Cardiac muscle cell (in vitro differentiated cells and primary cell): ENCODE measurements at regions not wholly inside any gene's neighbourhood (a gene's known extent, or its start where the extent isn't known, plus 50 kb on each side); places are given as distances from the start of the nearest gene placed in this dataset.

ENCODE experiments used
- DNase-seq, 2 donors: peaks; one replicate each; pipeline versions ENCODE4 v3.0.0 to v3.0.0-alpha.2; 2010 to 2017; ENCODE audit warnings: low read depth in 1 of 2, low spot score in 1 of 2
- H3K27ac ChIP-seq: fragments of 200-600 bp; sonication (generic); 2 replicates; pipeline ENCODE4 v1.5.1; 2016
- H3K27me3 ChIP-seq: fragments of 200-600 bp; sonication (generic); 2 replicates; pipeline ENCODE4 v1.6.0; 2016; ENCODE audit warnings: control low read depth
- H3K36me3 ChIP-seq: fragments of 200-600 bp; sonication (generic); 2 replicates; pipeline ENCODE4 v1.5.1; 2016; ENCODE audit warnings: control low read depth
- H3K4me1 ChIP-seq: fragments of 200-600 bp; sonication (generic); 2 replicates; pipeline ENCODE4 v1.8.1; 2017; ENCODE audit warnings: low read depth, mild to moderate bottlenecking, mixed run types
- H3K4me3 ChIP-seq: fragments of 200-600 bp; sonication (generic); 2 replicates; pipeline ENCODE4 v1.5.1; 2016; ENCODE audit warnings: mild to moderate bottlenecking
- H3K9me3 ChIP-seq: fragments of 200-600 bp; sonication (generic); 2 replicates; pipeline ENCODE4 v1.5.1; 2017; ENCODE audit warnings: low read depth, mild to moderate bottlenecking, control low read depth
- TF ChIP-seq, protein P1 (sequence below): IDR thresholded peaks from 2 replicates; pipeline ENCODE4 v1.5.1; 2012; ENCODE audit warnings: low read depth, mild to moderate bottlenecking, low read length

- H3K9me3 ChIP-seq, result no peaks in the 10 kb centered on the region
- TF ChIP-seq, protein P1, sequence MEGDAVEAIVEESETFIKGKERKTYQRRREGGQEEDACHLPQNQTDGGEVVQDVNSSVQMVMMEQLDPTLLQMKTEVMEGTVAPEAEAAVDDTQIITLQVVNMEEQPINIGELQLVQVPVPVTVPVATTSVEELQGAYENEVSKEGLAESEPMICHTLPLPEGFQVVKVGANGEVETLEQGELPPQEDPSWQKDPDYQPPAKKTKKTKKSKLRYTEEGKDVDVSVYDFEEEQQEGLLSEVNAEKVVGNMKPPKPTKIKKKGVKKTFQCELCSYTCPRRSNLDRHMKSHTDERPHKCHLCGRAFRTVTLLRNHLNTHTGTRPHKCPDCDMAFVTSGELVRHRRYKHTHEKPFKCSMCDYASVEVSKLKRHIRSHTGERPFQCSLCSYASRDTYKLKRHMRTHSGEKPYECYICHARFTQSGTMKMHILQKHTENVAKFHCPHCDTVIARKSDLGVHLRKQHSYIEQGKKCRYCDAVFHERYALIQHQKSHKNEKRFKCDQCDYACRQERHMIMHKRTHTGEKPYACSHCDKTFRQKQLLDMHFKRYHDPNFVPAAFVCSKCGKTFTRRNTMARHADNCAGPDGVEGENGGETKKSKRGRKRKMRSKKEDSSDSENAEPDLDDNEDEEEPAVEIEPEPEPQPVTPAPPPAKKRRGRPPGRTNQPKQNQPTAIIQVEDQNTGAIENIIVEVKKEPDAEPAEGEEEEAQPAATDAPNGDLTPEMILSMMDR, result no peak
- no peaks in the 10 kb centered on the region for H3K27me3 ChIP-seq
- no peak overlapping the region for H3K27ac ChIP-seq
- no peak for DNase-seq
- no peak overlapping the region for H3K4me3 ChIP-seq
- H3K4me1 ChIP-seq, result peaks cover 8% of the 10 kb centered on the region
- no peaks in the 10 kb centered on the region for H3K36me3 ChIP-seq
Observed at GRCh38 chr5:4722886-4723285, 417.2 kb upstream of the ADAMTS16 start.

GRCh38 chr5:4725594-4725993, 414.5 kb upstream of the ADAMTS16 start:
- Histone ChIP-seq H3K9me3 (no peaks in the 10 kb centered on the region), H3K4me3 (no peak overlapping the region), H3K27ac (no peak overlapping the region), H3K4me1 (peaks cover 8% of the 10 kb centered on the region), H3K36me3 (no peaks in the 10 kb centered on the region), H3K27me3 (no peaks in the 10 kb centered on the region)
- no peak for DNase-seq
- TF ChIP-seq, protein P1, result no peak

DNA sequence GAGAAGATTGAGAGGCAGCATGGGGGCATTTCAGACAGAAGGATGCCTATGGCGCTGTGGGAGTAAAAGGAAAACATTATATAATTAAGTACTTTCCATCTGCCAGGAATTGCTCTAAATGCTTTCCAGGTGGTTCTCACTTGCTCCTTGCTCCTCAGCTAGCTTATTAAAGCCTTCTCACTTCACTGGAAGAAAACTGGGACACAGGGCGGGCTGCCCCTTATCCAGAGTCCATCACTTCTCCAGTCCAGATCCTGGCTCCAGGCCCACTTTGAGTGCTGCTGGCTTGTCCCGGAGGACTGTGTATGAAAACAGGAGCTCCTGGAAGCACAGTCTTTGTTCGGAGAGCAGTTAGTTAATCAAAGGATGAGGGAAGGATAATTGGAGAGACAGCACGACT, 409.9 kb upstream of the ADAMTS16 start:
- Histone ChIP-seq H3K27ac (no peak overlapping the region), H3K36me3 (no peaks in the 10 kb centered on the region), H3K4me3 (no peak overlapping the region), H3K27me3 (no peaks in the 10 kb centered on the region), H3K4me1 (peaks cover 8% of the 10 kb centered on the region), H3K9me3 (no peaks in the 10 kb centered on the region)
- TF ChIP-seq, protein P1, result no peak
- no peak for DNase-seq

GRCh38 chr5:4734348-4734747, 405.8 kb upstream of the ADAMTS16 start:
- no peak overlapping the region for H3K27ac ChIP-seq
- H3K4me3 ChIP-seq, result no peak overlapping the region
- H3K9me3 ChIP-seq, result no peaks in the 10 kb centered on the region
- TF ChIP-seq, protein P1, result no peak
- DNase-seq, result no peak
- H3K36me3 ChIP-seq, result no peaks in the 10 kb centered on the region
- no peaks in the 10 kb centered on the region for H3K4me1 ChIP-seq
- H3K27me3 ChIP-seq, result no peaks in the 10 kb centered on the region

- no peak overlapping the region for H3K27ac ChIP-seq
- H3K4me1 ChIP-seq, result no peaks in the 10 kb centered on the region
- H3K4me3 ChIP-seq, result no peak overlapping the region
- H3K36me3 ChIP-seq, result no peaks in the 10 kb centered on the region
- TF ChIP-seq, protein P1, result no peak
- no peaks in the 10 kb centered on the region for H3K27me3 ChIP-seq
- no peak for DNase-seq
- H3K9me3 ChIP-seq, result no peaks in the 10 kb centered on the region
Observed at GRCh38 chr5:4735261-4735660, 404.9 kb upstream of the ADAMTS16 start.

- Histone ChIP-seq H3K36me3 (no peaks in the 10 kb centered on the region), H3K4me3 (no peak overlapping the region), H3K27ac (no peak overlapping the region), H3K4me1 (no peaks in the 10 kb centered on the region), H3K27me3 (no peaks in the 10 kb centered on the region), H3K9me3 (no peaks in the 10 kb centered on the region)
- TF ChIP-seq, protein P1, result no peak
- no peak for DNase-seq
Observed at GRCh38 chr5:4737868-4738267, 402.3 kb upstream of the ADAMTS16 start.
